SU-DHL-6 (cell line): ENCODE measurements at regions not wholly inside any gene's neighbourhood (a gene's known extent, or its start where the extent isn't known, plus 50 kb on each side); places are given as distances from the start of the nearest gene placed in this dataset.

ENCODE experiments used
- H2AFZ ChIP-seq: fragments of 200-600 bp; sonication (generic); 2 replicates; pipeline ENCODE4 v1.6.1; 2014; ENCODE audit warnings: low read depth, mild to moderate bottlenecking, moderate library complexity, mixed read lengths, antibody characterized with exemption, low read length; ENCODE audit not compliant: severe bottlenecking
- H3F3A ChIP-seq: fragments of 200-600 bp; shearing (Covaris generic); 2 replicates; pipeline ENCODE4 v1.6.0; 2016; ENCODE audit warnings: antibody characterized with exemption, mild to moderate bottlenecking; ENCODE audit not compliant: insufficient read depth
- H3K27ac ChIP-seq: fragments of 200-600 bp; sonication (generic); 2 replicates; pipeline ENCODE4 v1.5.1; 2016; ENCODE audit warnings: low read depth, mild to moderate bottlenecking, low read length, moderate library complexity, mixed read lengths
- H3K27me3 ChIP-seq: fragments of 200-600 bp; sonication (generic), shearing (Covaris generic); 2 replicates; pipeline ENCODE4 v1.6.0; 2014; ENCODE audit warnings: mild to moderate bottlenecking, low read length
- H3K36me3 ChIP-seq: fragments of 200-600 bp; sonication (generic); 2 replicates; pipeline ENCODE4 v1.6.1; 2014; ENCODE audit warnings: mild to moderate bottlenecking, low read length, mixed read lengths
- H3K4me2 ChIP-seq: fragments of 300-600, 200-600 bp; shearing (Covaris generic), sonication (generic); 2 replicates; pipeline ENCODE4 v1.6.0; 2014; ENCODE audit warnings: low read length, low read depth, mild to moderate bottlenecking; ENCODE audit not compliant: poor library complexity, severe bottlenecking
- H3K4me3 ChIP-seq: fragments of 200-600 bp; sonication (generic); 2 replicates; pipeline ENCODE4 v1.5.1; 2014; ENCODE audit warnings: antibody characterized with exemption, low read length, mild to moderate bottlenecking, mixed read lengths; ENCODE audit not compliant: insufficient read depth, poor library complexity, severe bottlenecking
- H3K79me2 ChIP-seq: fragments of 200-600 bp; sonication (generic); 2 replicates; pipeline ENCODE4 v1.6.1; 2014; ENCODE audit warnings: mild to moderate bottlenecking, low read length, moderate library complexity; ENCODE audit not compliant: insufficient read depth
- H3K9ac ChIP-seq: fragments of 200-600 bp; sonication (generic); 2 replicates; pipeline ENCODE4 v1.7.0; 2014; ENCODE audit warnings: mild to moderate bottlenecking, low read length
- H3K9me2 ChIP-seq: fragments of 200-600 bp; sonication (generic); replicated peaks from 2 replicates; pipeline ENCODE4 v1.6.1; 2014; ENCODE audit warnings: low read length; ENCODE audit not compliant: insufficient read depth
- H3K9me3 ChIP-seq: fragments of 200-600 bp; sonication (generic); 2 replicates; pipeline ENCODE4 v1.6.1; 2014; ENCODE audit warnings: low read length, mixed read lengths; ENCODE audit not compliant: insufficient read depth
- H4K20me1 ChIP-seq: fragments of 200-600 bp; sonication (generic); 2 replicates; pipeline ENCODE4 v1.6.1; 2014; ENCODE audit warnings: low read depth, mild to moderate bottlenecking, antibody characterized with exemption, low read length, moderate library complexity, mixed read lengths
- EZH2phosphoT487 ChIP-seq: fragments of 200-600 bp; sonication (generic), shearing (Covaris generic); conservative IDR thresholded peaks from 2 replicates; pipeline ENCODE4 v1.6.1; 2018; ENCODE audit warnings: mild to moderate bottlenecking, antibody characterized with exemption, low read length, moderate library complexity, mixed read lengths
- TF ChIP-seq, protein P1 (sequence below): fragments of 200-600 bp; sonication (generic); IDR thresholded peaks from one replicate; pipeline ENCODE4 v1.5.1; 2017; ENCODE audit warnings: antibody characterized with exemption, mild to moderate bottlenecking, low read length, moderate library complexity; ENCODE audit not compliant: insufficient read depth, poor library complexity, severe bottlenecking

DNA sequence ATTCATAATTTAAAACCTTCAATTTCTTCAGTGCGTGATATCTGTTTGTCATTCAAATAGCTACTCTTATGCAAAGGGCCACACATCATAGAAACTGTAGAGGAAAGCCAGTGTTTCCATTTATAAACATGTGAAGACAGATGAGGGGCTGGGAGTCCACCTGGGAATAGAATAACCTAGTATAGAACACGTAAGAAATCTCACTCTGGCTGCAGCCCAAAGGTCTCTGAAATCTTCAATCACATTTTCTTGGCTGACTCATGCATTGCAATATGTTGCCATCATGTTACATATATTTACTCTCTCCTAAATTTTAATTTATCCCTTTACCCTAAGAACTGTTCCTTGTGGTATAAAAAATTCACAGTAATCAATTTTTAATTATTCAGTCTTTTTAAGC lies 123.2 kb downstream of the ELOVL4 start:
- Histone ChIP-seq H3K9me2 (no peaks in the 10 kb centered on the region), H3K36me3 (no peaks in the 10 kb centered on the region), H3K4me3 (no peak overlapping the region), H3F3A (no peaks in the 10 kb centered on the region), H3K27me3 (no peaks in the 10 kb centered on the region; the same call in 1 of the 2 replicates), H3K27ac (no peak overlapping the region), H2AFZ (no peak overlapping the region), H3K9ac (no peak overlapping the region), H4K20me1 (no peaks in the 10 kb centered on the region), H3K9me3 (no peaks in the 10 kb centered on the region), H3K4me2 (no peak overlapping the region), H3K79me2 (no peaks in the 10 kb centered on the region)
- TF ChIP-seq, protein P1, sequence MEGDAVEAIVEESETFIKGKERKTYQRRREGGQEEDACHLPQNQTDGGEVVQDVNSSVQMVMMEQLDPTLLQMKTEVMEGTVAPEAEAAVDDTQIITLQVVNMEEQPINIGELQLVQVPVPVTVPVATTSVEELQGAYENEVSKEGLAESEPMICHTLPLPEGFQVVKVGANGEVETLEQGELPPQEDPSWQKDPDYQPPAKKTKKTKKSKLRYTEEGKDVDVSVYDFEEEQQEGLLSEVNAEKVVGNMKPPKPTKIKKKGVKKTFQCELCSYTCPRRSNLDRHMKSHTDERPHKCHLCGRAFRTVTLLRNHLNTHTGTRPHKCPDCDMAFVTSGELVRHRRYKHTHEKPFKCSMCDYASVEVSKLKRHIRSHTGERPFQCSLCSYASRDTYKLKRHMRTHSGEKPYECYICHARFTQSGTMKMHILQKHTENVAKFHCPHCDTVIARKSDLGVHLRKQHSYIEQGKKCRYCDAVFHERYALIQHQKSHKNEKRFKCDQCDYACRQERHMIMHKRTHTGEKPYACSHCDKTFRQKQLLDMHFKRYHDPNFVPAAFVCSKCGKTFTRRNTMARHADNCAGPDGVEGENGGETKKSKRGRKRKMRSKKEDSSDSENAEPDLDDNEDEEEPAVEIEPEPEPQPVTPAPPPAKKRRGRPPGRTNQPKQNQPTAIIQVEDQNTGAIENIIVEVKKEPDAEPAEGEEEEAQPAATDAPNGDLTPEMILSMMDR: no peak
- TF ChIP-seq EZH2phosphoT487: no peak

DNA sequence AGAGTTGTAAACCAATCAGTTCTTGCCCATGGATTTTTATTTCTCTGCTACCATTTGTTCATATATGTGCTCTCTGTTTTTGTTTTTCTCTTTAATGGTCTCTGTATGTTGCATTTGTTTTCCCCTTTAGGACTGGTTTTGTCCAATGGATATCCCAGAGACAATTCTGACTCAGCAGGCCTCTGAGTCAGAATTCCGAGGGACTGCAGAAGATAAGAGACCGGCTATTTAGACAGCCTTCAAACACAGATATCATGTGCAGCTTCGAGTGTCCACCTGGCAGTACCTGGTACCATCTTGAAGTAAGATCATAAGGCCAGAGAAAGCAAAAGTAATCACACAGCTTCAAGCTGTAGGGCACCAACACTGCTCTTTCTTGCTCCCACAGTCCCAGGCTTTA lies 125.5 kb downstream of the ELOVL4 start:
- Histone ChIP-seq H3K9me3 (no peaks in the 10 kb centered on the region), H3K4me3 (no peak overlapping the region), H3K9ac (no peak overlapping the region), H3K4me2 (no peak overlapping the region), H2AFZ (no peak overlapping the region), H3K79me2 (no peaks in the 10 kb centered on the region), H3K9me2 (no peaks in the 10 kb centered on the region), H3F3A (no peaks in the 10 kb centered on the region), H3K27ac (no peak overlapping the region), H4K20me1 (no peaks in the 10 kb centered on the region), H3K27me3 (no peaks in the 10 kb centered on the region; the same call in 1 of the 2 replicates), H3K36me3 (no peaks in the 10 kb centered on the region)
- no peak for TF ChIP-seq EZH2phosphoT487
- TF ChIP-seq, protein P1: no peak

DNA sequence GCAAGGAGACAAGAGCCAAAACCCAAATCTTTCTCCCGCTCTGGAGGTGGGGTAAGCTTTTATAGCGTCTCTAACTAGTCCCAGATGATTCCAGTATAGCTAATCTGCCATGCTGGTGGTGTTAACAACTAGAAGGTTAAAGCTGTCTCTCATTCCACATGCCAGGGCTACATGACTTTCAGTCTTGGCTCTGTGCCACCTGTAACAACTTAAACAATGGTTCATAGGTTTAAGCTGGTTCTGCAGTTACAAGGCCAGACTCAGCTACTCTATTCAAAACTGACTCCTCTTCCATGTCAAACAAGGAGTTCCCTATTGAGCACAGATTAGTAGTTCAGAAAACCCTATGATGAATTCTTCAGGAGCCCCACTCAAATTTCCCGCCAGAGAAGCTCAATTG lies 128.9 kb downstream of the ELOVL4 start:
- Histone ChIP-seq H3K4me2 (no peak overlapping the region), H3K79me2 (no peaks in the 10 kb centered on the region), H3K9me2 (no peaks in the 10 kb centered on the region), H3F3A (no peaks in the 10 kb centered on the region), H3K36me3 (no peaks in the 10 kb centered on the region), H2AFZ (no peak overlapping the region), H3K9ac (no peak overlapping the region), H3K9me3 (no peaks in the 10 kb centered on the region), H3K27me3 (no peaks in the 10 kb centered on the region), H4K20me1 (no peaks in the 10 kb centered on the region), H3K27ac (no peak overlapping the region), H3K4me3 (no peak overlapping the region)
- TF ChIP-seq EZH2phosphoT487: no peak
- TF ChIP-seq, protein P1: no peak
